HL-60 (cell line): ENCODE measurements at regions not wholly inside any gene's neighbourhood (a gene's known extent, or its start where the extent isn't known, plus 50 kb on each side); places are given as distances from the start of the nearest gene placed in this dataset.

ENCODE experiments used
- DNase-seq, 2 experiments: peaks; one replicate each; pipeline ENCODE4 v3.0.0-alpha.2; 2010 to 2020; ENCODE audit warnings: low read depth in 1 of 2, low spot score in 1 of 2
- H3K27ac ChIP-seq: fragments of 250-450 bp; sonication (Bioruptor Pico); replicated peaks from 2 replicates; pipeline ENCODE4 v1.5.1; 2020; ENCODE audit warnings: mild to moderate bottlenecking, moderate library complexity
- H3K27me3 ChIP-seq: fragments of 250-450 bp; sonication (Bioruptor Pico); 2 replicates; pipeline ENCODE4 v1.5.1; 2021; ENCODE audit warnings: mild to moderate bottlenecking, moderate library complexity; ENCODE audit not compliant: insufficient read depth, poor library complexity, severe bottlenecking
- H3K4me3 ChIP-seq: replicated peaks from 2 replicates; pipeline ENCODE4 v1.5.1; 2011; ENCODE audit warnings: mild to moderate bottlenecking, control low read depth, low read length; ENCODE audit not compliant: insufficient read depth
- GABPA ChIP-seq: IDR thresholded peaks from 2 replicates; pipeline ENCODE4 v1.6.1; 2012; ENCODE audit warnings: low read depth
- POLR2AphosphoS5 ChIP-seq: IDR thresholded peaks from 2 replicates; pipeline ENCODE4 v1.6.1; 2012; ENCODE audit warnings: low read depth
- SPI1 ChIP-seq: IDR thresholded peaks from 2 replicates; pipeline ENCODE4 v1.6.1; 2012; ENCODE audit warnings: low read depth, mild to moderate bottlenecking, borderline replicate concordance
- TF ChIP-seq, protein P1 (sequence below): IDR thresholded peaks from 2 replicates; pipeline ENCODE4 v1.6.1; 2012; ENCODE audit warnings: low read depth; ENCODE audit not compliant: insufficient replicate concordance
- TF ChIP-seq, protein P2 (sequence below): IDR thresholded peaks from one replicate; pipeline ENCODE4 v1.5.1; 2011; ENCODE audit warnings: low read length, control low read depth, inconsistent platforms; ENCODE audit not compliant: insufficient read depth

DNA sequence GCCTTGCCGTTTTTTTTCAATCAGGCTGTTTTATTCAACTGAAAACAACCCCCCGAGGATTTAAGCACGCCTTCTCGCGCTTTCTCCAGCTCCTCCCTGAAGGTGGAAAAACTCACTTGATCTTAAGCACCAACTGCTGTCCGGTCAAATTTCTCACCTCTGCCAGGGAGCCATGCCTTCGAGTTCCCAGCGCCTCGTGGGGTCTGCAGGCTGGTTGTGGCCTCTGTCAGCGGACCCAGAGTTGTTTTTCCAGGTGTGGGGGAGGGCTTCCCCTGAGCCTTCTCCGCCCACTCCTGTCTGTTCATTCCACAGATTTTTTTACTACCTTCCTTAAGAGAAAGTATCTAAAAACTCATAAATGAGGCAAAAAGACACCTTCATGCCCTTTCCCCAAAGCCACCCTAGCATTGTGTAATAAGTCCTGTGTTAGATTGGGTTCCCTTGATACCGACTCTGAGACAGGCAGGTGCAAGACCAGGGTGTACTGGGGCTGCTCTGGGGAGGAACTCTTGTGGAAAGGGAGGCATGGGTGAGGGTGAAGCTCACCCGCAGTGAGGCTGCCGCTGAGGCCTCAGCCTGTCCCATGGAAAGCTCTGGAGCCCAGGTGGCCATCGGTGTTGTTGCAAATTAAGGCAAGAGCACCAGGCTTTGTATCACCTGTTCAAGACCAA lies 101.6 kb downstream of the AXIN2 start:
- TF ChIP-seq SPI1 (no peak), GABPA (no peak), POLR2AphosphoS5 (no peak)
- TF ChIP-seq, protein P1, sequence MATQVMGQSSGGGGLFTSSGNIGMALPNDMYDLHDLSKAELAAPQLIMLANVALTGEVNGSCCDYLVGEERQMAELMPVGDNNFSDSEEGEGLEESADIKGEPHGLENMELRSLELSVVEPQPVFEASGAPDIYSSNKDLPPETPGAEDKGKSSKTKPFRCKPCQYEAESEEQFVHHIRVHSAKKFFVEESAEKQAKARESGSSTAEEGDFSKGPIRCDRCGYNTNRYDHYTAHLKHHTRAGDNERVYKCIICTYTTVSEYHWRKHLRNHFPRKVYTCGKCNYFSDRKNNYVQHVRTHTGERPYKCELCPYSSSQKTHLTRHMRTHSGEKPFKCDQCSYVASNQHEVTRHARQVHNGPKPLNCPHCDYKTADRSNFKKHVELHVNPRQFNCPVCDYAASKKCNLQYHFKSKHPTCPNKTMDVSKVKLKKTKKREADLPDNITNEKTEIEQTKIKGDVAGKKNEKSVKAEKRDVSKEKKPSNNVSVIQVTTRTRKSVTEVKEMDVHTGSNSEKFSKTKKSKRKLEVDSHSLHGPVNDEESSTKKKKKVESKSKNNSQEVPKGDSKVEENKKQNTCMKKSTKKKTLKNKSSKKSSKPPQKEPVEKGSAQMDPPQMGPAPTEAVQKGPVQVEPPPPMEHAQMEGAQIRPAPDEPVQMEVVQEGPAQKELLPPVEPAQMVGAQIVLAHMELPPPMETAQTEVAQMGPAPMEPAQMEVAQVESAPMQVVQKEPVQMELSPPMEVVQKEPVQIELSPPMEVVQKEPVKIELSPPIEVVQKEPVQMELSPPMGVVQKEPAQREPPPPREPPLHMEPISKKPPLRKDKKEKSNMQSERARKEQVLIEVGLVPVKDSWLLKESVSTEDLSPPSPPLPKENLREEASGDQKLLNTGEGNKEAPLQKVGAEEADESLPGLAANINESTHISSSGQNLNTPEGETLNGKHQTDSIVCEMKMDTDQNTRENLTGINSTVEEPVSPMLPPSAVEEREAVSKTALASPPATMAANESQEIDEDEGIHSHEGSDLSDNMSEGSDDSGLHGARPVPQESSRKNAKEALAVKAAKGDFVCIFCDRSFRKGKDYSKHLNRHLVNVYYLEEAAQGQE = no peak
- TF ChIP-seq, protein P2, sequence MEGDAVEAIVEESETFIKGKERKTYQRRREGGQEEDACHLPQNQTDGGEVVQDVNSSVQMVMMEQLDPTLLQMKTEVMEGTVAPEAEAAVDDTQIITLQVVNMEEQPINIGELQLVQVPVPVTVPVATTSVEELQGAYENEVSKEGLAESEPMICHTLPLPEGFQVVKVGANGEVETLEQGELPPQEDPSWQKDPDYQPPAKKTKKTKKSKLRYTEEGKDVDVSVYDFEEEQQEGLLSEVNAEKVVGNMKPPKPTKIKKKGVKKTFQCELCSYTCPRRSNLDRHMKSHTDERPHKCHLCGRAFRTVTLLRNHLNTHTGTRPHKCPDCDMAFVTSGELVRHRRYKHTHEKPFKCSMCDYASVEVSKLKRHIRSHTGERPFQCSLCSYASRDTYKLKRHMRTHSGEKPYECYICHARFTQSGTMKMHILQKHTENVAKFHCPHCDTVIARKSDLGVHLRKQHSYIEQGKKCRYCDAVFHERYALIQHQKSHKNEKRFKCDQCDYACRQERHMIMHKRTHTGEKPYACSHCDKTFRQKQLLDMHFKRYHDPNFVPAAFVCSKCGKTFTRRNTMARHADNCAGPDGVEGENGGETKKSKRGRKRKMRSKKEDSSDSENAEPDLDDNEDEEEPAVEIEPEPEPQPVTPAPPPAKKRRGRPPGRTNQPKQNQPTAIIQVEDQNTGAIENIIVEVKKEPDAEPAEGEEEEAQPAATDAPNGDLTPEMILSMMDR = no peak
- DNase-seq = no peak
- Histone ChIP-seq H3K4me3 (no peak overlapping the region), H3K27me3 (no peaks in the 10 kb centered on the region), H3K27ac (no peak overlapping the region)

DNA sequence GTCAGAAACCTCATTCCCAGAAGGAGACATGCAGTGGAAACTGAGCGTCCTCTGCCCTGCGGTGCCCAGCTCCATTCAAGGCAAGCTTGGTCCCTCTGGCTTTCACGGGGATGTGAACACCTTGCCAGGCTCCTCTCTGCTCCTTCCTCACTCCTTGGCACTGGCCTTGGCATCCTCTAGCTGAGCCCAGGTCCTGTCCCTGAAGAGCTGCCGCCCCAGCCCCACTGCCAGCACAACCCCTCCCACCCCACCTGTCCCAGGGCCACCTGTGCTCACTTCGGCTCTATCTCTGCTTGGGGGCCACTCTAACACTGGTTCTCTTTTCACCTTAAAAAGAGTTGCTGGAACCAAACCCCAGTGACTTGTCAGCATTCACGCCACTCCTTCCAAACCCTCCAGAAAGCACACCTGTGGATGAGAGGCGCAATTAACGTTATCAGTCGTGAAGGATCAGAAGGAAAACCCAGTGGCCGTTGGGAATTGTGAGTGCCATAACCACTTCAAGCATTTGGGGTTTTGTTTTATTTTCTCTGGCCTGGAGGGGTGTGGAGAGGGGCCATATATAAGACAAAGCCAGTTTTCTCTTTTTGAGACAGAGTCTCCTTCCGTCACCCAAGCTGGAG lies 103.7 kb downstream of the AXIN2 start:
- H3K27me3 ChIP-seq = no peaks in the 10 kb centered on the region
- TF ChIP-seq GABPA (no peak), POLR2AphosphoS5 (no peak), SPI1 (no peak)
- TF ChIP-seq, protein P2 = no peak
- TF ChIP-seq, protein P1 = no peak
- H3K4me3 ChIP-seq = no peak overlapping the region
- no peak for DNase-seq
- no peak overlapping the region for H3K27ac ChIP-seq

DNA sequence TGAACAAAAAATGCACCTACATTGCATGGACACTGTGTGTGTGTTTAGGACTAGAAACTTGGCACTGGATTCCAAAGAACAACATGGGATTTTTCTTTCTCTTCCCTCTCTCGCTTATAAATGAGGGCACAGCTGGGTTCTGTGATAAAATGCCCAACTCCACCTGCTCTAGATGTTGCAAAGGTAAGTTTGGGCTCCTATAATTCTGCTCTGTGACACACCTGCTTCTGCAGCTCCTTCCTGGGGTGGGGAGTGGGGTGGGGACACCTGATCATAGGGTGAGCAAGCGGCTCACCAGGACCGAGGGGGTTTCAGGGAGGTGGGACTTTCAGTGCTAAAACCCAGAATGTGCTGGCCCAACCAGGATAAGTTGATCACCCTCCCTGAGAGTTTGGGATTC lies 104.3 kb downstream of the AXIN2 start:
- no peak overlapping the region for H3K27ac ChIP-seq

More for the DNA sequence above, 104.3 kb downstream of the AXIN2 start:
- no peak overlapping the region for H3K4me3 ChIP-seq
- H3K27me3 ChIP-seq = no peaks in the 10 kb centered on the region
- no peak for DNase-seq
- TF ChIP-seq POLR2AphosphoS5 (no peak), SPI1 (no peak), GABPA (no peak)
- TF ChIP-seq, protein P2 = no peak
- TF ChIP-seq, protein P1 = no peak
